ENCODE measurements at regions not wholly inside any gene's neighbourhood (a gene's known extent, or its start where the extent isn't known, plus 50 kb on each side); places are given as distances from the start of the nearest gene placed in this dataset.
"Not testable (repeated sequence)": the region's sequence is repeated elsewhere in the genome, so short reads cannot be mapped to it uniquely, and the experiment has no call there.

DNA sequence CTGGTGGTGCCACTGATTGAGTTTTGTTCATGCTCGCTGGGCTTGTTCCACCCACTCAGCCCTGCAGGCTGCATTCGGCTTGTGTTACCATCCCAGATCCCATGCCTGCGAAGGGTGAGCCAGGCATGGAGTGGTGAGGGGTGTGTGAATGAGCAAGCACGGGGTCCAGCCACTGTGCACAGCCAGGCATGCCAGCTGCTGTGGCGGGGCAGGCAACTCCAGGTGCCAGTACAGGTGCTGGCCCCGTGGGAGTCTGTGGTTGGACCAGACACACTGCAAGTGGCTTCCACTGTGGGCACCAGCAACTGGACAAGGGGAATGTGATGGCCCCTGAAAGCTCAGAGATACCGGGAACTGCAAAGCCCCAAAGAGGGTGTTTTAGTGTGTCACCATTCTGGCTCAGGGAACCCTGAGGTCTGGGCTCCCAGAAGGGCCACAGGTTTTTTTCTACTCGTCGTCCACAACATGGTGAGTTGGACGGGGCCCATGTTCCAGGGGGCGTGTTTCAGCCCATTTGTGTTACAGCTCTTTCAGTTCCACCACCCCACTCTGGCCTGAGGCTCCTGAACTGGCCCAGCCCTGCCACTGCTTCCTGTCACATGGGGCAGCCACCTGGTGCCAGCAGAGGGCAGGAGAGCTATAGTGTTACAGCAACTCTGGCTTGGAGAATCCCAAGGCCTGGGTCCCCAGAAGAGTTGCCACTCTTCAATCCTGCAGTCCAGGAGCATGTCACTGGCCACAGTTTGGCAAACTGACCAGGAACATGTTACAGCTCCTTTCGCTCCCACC is 217.0 kb upstream of the OBI1 start:
- CTCF ChIA-PET = no interaction called here
- peak in 1 of 2 experiments; percentile 33; a peak in 1 of 6 replicates for ATAC-seq
- WGBS (ENCODE audit: missing lambda C conversion rate) = 3% methylated on average over 9 of the region's 12 CpGs

DNA sequence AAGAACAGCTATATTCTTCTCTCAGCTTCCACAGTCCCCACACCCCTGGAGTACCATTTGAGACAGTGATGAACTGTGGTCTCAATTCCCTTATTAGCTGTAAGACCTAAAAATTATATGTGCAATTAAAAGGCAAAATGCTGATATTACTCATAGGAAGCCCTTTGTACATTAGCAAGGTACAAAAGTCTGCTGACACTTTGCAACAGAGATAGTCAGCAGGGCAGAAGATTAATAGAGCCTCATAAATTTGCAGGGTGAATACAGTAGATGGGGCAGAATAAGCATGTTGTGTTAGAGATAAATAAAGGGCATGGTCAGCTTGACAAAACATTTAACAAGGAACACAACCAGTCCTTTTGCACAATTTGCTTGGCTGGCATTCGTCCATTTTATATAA is 210.0 kb upstream of the OBI1 start:
- WGBS (ENCODE audit: missing lambda C conversion rate) = 0% methylated on average over 1 of the region's 1 CpG
- POLR2A ChIA-PET = no interaction called here

More for the DNA sequence above, 217.0 kb upstream of the OBI1 start:
- H3K4me2 ChIP-seq = no peak overlapping the region
- H3K27ac ChIP-seq = no peak overlapping the region
- no peak overlapping the region for H3K4me3 ChIP-seq
- POLR2A ChIA-PET = no interaction called here
- DNase-seq (ENCODE audit: low read depth in 1 of 2, low spot score in 1 of 2) (no peak), FAIRE-seq (no peak)
- TF ChIP-seq EHMT2 (IDR thresholded peaks at IDR 0.05; ENCODE audit: low read depth) (no peak), FOSB (CRISPR knock-in tag; IDR thresholded peaks at IDR 0.05) (no peak), CTCF (IDR thresholded peaks at IDR 0.05) (no peak), HMGXB4 (CRISPR knock-in tag; IDR thresholded peaks at IDR 0.05; ENCODE audit: borderline replicate concordance) (no peak), JUN (IDR thresholded peaks at IDR 0.05) (no peak), RAD21 (conservative IDR thresholded peaks at IDR 0.05 in 1 of 2, IDR thresholded peaks at IDR 0.05 in 1 of 2) (0 out of 5 replicates have a peak, but pooled peaks of 1 of the 2 experiments have one; percentile 7)
- TF ChIP-seq, protein P1, sequence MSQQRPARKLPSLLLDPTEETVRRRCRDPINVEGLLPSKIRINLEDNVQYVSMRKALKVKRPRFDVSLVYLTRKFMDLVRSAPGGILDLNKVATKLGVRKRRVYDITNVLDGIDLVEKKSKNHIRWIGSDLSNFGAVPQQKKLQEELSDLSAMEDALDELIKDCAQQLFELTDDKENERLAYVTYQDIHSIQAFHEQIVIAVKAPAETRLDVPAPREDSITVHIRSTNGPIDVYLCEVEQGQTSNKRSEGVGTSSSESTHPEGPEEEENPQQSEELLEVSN (IDR thresholded peaks at IDR 0.05; ENCODE audit: borderline replicate concordance, low read depth) = no peak
- no peaks in the 10 kb centered on the region for H3K9me3 ChIP-seq
- H3K4me1 ChIP-seq = no peaks in the 10 kb centered on the region

DNA sequence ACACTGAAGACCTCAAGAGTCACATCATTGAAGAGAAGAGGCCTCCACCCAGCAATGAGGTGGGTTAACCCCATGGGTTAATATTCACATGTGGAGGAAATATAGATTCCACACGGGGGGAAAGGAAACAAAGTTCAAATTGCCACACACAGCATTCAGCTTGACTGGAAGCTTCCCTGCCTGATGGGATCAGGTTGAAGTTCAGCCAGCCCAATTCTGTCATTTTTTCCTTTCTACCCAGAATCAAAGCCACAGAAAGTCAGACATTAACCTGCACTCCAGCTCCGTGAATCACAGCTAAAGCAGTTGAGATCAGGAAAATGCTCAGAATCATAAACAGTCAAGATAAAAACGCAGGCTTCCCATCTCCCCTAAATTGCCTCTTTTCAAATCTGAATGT is 208.7 kb upstream of the OBI1 start:
- ChIA-PET CTCF (no interaction called here), POLR2A (no interaction called here)
- no peaks in the 10 kb centered on the region for H3K9me3 ChIP-seq
- FAIRE-seq = no peak
- no peaks in the 10 kb centered on the region for H3K4me1 ChIP-seq
- no peak overlapping the region for H3K4me3 ChIP-seq
- no peak for ATAC-seq
- TF ChIP-seq FOXS1 (CRISPR knock-in tag; IDR thresholded peaks at IDR 0.05) (no peak), MAFK (IDR thresholded peaks at IDR 0.05; ENCODE audit: partially characterized antibody) (no peak), CHD4 (IDR thresholded peaks at IDR 0.05; ENCODE audit: borderline replicate concordance) (no peak), SMC3 (IDR thresholded peaks at IDR 0.05) (no peak), ESRRA (IDR thresholded peaks at IDR 0.05; ENCODE audit: borderline replicate concordance, low read length) (no peak), FOSB (CRISPR knock-in tag; IDR thresholded peaks at IDR 0.05) (no peak), EHF (CRISPR knock-in tag; IDR thresholded peaks at IDR 0.05) (no peak), BCL3 (IDR thresholded peaks at IDR 0.05) (no peak), TP53 (CRISPR knock-in tag; IDR thresholded peaks at IDR 0.05) (no peak), HDAC2 (IDR thresholded peaks at IDR 0.05) (no peak), RAD21 (conservative IDR thresholded peaks at IDR 0.05 in 1 of 2, IDR thresholded peaks at IDR 0.05 in 1 of 2) (no peak), PHF8 (IDR thresholded peaks at IDR 0.05; ENCODE audit: borderline replicate concordance, low read depth) (no peak), HOXB5 (CRISPR knock-in tag; IDR thresholded peaks at IDR 0.05) (no peak), CEBPB (IDR thresholded peaks at IDR 0.05) (no peak), POLR2AphosphoS2 (conservative IDR thresholded peaks at IDR 0.05; ENCODE audit: low read length) (no peak)
- no peak overlapping the region for H3K27ac ChIP-seq
- no peak for DNase-seq (ENCODE audit: low read depth in 1 of 2, low spot score in 1 of 2)
- no peak overlapping the region for H3K4me2 ChIP-seq
- 2% methylated on average over 3 of the region's 3 CpGs for WGBS (ENCODE audit: missing lambda C conversion rate)

More for the DNA sequence above, 210.0 kb upstream of the OBI1 start:
- TF ChIP-seq, protein P2, sequence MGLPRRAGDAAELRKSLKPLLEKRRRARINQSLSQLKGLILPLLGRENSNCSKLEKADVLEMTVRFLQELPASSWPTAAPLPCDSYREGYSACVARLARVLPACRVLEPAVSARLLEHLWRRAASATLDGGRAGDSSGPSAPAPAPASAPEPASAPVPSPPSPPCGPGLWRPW (IDR thresholded peaks at IDR 0.05) = no peak
- no peak for TF ChIP-seq FOXS1 (CRISPR knock-in tag; IDR thresholded peaks at IDR 0.05)
- no peak for TF ChIP-seq TP53 (CRISPR knock-in tag; IDR thresholded peaks at IDR 0.05)
- no peak overlapping the region for H3K4me2 ChIP-seq
- no peaks in the 10 kb centered on the region for H3K4me1 ChIP-seq
- H3K27ac ChIP-seq = no peak overlapping the region
- no peak for ATAC-seq
- H3K4me3 ChIP-seq = no peak overlapping the region
- H3K9me3 ChIP-seq = no peaks in the 10 kb centered on the region
- CTCF ChIA-PET = no interaction called here
- DNase-seq (ENCODE audit: low read depth in 1 of 2, low spot score in 1 of 2) = no peak
- no peak for FAIRE-seq

GRCh38 chr13:78866076-78866475 is 207.1 kb upstream of the OBI1 start:
- FAIRE-seq; H3K4me2 ChIP-seq; DNase-seq (ENCODE audit: low read depth in 1 of 2, low spot score in 1 of 2); ATAC-seq; CTCF ChIA-PET; POLR2A ChIA-PET; H3K4me1 ChIP-seq; H3K27ac ChIP-seq; H3K4me3 ChIP-seq; H3K9me3 ChIP-seq: not testable (repeated sequence)
- 8% methylated on average over 3 of the region's 6 CpGs for WGBS (ENCODE audit: missing lambda C conversion rate)

Measured in A549 (cell line).